ENCODE measurements at regions not wholly inside any gene's neighbourhood (a gene's known extent, or its start where the extent isn't known, plus 50 kb on each side); places are given as distances from the start of the nearest gene placed in this dataset.

GRCh38 chr18:14905350-14905749 lies 157.4 kb downstream of the ANKRD30B start:
- no peak for DNase-seq

GRCh38 chr18:14905979-14906378 lies 158.0 kb downstream of the ANKRD30B start:
- no peak for DNase-seq

DNA sequence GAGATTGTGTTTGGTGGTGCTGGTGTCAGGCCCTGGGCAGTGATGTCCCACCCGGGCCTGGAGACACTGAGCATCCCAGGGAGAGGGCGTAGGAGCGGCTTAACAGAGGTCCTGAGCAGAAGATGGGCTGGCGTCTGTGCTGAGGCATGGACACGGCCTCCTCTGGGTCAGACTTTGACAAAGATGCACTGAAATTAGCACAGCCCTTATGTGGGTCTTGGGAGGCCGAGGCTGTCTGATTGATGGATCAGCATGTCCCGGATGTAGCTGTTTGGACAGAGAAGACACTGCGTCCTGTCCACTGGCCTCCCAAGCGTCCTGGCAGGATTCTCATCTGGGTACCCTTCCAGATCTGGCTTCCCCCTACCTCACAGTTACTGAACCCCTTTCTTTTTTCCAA lies 159.4 kb downstream of the ANKRD30B start:
- no peak for DNase-seq

GRCh38 chr18:14908541-14908940 lies 160.6 kb downstream of the ANKRD30B start:
- DNase-seq, result no peak

DNA sequence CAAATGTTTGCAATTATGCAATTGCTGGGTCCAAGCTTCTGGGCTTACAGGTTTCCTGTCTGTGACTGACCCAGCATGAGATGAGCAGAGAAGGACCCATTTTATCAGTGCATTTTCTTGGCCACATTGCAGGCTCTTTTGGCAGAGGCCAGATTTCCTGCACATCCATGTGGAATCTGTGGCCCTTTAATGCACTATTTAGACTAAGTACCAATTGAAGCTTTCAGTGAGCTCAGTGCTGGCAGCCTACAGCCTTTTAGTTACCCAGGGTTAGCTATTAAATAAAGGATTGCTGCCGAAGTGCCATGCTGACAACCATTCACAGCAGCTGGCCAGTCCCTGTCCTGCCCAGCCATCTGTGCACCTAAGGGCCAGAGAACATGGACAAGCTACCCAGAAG lies 165.0 kb downstream of the ANKRD30B start:
- no peak for DNase-seq

- no peak for DNase-seq
Observed at GRCh38 chr18:14914121-14914520, 166.1 kb downstream of the ANKRD30B start.

- DNase-seq, result no peak
Observed at GRCh38 chr18:14914771-14915170, 166.8 kb downstream of the ANKRD30B start.

DNA sequence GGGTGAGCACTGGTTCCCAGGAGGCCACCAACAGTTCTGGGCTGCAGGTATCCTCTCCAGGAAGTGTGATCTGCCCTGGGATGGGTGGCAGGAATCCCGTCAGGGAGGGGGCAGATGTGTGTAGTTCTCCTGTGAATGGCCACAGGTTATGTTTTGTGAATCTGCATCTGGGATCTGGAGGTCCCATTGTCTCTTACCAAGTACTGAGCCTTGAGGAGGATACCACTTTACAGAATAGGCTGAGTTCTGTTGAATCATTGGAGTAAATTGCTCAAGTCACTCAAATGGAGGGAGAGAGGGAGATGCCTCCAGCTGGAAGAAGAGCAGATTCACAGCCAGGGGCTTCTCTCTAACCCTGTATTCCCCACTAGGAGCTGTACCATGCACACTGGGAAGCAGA lies 168.2 kb downstream of the ANKRD30B start:
- DNase-seq, result no peak

- DNase-seq, result no peak
Observed at GRCh38 chr18:14916851-14917250, 168.9 kb downstream of the ANKRD30B start.

DNA sequence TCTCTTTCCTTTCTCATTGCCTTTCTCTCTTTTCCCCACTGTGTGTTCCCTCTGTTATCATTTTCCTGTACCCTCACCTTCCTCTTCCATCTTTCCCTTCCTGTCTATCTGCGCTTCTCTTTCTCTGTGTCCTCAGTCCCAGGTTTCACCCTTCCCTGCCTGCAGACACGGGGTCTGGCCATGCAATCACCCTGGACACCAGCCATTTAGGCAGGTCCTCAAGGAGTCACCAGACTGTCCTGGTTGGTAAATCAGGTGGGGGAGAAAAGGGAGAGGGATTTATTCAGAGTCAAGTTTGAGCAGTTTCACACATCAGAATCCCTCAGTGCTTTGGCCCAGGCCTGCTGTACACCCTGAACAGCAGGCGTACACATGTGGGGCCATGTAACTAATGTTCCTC lies 169.3 kb downstream of the ANKRD30B start:
- no peak for DNase-seq

DNA sequence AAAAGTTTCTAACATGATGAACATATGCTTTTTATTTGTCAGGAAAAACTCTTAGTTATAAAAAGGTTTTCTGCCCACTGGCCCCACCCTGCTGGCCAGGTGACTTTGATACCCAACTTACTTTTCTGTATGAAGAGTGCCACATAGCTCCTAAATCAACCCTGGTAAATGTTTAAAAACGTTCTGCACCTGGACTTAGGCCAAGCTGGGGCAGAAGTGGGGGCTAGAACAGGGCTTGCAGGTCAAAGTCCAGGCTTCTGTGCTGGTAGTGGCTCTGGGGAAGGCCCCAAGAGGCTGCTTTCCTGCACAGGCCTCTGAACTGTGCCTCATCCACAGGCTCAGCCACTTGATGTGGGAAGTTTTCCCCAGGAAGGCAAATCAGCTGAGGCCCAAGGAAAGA lies 171.7 kb downstream of the ANKRD30B start:
- DNase-seq, result no peak

GRCh38 chr18:14921031-14921430 lies 173.1 kb downstream of the ANKRD30B start:
- no peak for DNase-seq

DNA sequence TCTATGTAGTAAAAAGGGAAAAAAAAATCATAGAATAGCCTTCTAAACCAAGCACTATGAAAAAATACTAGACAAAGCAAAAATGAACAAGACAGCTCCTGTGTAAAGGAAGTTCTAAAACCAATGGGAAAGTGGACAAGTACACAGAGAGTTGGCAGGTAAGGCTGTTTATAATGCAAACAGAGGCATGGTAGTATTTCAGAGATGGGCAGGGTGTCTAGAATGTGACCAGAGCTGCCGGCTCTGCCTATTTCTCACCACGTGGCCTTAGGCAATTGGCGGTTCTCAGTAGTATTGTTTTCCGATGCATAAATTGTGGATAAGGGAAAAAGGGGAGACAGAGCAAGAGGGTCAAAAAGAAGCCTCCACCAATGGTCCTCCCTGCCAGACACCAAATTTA lies 173.6 kb downstream of the ANKRD30B start:
- no peak for DNase-seq

- no peak for DNase-seq
Observed at GRCh38 chr18:14922031-14922430, 174.1 kb downstream of the ANKRD30B start.

DNA sequence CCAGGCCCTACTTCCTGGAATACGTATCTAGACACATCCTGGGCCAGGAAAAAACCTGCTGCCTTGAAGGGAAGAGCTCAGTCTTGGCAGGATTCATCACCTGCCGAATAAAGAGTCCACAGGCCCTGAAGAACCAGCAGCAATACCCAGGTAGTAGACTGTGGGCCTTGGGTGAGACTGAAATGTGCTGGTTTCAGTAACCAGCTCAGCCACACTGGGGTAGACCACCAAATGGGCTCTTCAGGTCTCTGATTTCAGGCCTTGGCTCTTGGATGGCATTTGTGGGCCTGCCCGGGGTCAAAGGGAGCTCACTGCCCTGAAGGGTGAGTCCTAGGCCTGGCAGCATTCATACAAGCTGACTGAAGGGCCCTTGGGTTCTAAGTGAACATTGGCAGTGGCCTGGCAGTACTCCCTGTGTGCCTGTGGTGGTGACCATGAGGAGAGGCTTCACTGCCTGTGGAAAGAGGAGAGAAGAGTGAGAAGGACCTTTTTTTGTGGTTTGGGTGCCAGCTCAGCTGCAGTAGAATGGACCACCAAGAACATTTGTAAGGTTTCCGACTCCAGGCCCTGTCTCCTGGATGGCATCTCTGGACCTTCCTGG lies 175.1 kb downstream of the ANKRD30B start:
- DNase-seq, result no peak

DNA sequence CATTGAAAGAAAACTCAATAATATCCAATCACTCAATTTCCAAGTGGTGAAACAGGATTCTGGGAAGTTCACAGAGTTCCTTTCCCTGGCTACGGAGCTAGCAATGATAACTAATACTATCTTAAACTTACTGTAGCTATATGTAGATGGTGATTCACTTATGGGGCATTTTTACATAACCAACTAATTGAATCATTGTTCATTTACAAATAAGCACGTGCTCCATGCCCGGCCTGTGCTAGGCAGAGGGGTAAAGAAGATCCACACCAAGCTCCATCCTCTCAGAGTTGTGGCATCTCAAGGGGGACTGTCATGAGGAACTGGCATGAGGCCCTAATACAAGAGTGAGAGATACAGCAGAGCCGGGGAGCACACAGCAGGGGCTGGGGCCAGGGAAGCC lies 176.3 kb downstream of the ANKRD30B start:
- no peak for DNase-seq

DNA sequence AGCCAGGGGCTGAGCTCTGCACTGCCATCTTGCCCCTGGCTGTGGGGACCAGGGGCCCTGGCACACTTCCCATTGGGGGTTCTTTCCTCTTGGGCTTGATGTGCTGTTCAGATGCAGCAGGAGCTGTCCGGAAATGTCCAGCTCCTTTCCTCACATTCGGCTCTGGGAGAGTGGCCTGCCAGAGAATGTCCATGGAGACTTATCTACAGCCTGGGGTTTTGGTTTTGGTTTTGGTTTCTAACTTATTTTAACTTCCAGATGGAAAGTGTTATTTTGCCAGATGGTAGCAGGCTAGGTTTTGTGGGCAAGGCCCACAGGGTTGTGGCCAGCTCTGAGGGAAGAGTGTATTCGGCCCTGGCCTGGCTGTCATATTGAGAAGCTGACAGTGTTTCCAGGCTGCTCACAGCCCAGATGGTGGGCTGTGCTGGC lies 177.3 kb downstream of the ANKRD30B start:
- DNase-seq, result no peak

DNA sequence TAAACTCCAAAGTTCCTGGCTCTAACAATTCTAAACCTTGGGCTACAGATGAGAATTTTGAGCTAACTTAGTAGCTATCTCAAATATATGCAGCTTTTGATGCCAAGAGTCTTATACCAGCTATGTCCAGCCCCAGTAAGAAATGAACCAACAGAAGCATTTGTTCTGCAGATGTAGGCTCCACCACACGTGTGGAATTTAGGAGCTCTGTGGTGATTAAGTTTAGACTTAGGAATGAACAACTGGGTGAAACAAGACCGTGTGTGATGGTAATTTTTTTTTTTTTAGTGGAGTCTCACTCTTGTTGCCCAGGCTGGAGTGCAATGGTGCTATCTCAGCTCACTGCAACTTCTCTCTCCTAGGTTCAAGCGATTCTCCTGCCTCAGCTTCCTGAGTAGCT lies 179.7 kb downstream of the ANKRD30B start:
- DNase-seq, result no peak

DNA sequence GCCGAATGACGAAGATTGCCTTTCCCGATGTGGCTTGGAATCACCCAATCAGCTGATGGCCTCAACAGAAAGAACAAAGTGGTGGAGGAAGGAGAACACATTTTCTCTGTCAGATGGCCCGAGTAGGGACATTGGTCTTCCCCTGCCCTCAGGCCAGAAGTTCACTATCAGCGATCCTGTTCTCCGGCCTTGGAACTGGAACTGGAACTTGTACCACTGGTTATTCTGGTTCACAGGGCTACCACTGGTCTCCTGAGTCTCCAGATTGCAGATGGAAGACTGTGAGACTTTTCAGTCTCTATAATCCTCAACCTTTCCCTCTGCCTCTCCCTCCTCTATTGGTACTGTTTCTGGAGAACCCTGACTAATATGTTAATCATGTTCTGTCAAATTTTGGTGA lies 180.4 kb downstream of the ANKRD30B start:
- no peak for DNase-seq

GRCh38 chr18:14930076-14930475 lies 182.1 kb downstream of the ANKRD30B start:
- DNase-seq, result no peak

GRCh38 chr18:14930576-14930975 lies 182.6 kb downstream of the ANKRD30B start:
- no peak for DNase-seq

DNA sequence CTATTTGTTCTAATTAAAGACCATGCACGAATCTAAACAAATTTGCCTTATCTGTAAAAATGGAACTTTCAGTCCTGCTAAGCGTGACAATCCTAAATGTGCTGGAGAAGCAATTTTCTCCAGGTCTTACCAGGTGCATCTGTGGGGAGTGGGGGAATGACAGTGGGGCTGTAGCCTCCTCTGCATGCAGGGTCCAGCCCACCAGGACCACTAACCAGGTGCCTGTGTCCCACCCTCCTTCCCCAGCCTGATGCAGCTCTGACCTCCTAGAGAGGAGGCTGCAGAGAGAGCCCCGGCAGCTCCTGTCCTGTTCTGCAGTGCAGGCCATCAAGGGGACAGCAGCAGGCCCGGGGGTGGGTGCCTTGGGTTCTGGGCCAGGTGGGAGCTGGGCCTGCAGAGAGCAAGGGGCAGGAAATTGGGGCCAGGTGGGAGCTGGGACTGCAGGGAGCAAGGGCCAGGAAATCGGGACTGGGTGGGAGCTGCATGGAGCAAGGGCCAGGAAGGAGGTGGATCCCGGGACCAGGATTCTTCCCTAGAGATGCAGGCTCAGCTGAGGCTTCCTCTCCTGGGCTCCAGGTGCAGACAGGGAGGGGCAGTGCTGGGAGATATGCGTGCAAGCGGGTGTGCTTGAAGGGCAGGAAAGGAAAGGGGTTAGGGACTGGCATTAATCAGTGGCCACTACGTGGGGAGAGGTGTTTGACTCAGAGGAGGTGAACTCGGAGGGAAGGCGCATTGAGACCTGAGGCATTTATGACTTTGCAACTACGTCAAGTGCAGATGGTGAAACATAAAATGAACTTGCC lies 185.3 kb downstream of the ANKRD30B start:
- no peak for DNase-seq

DNA sequence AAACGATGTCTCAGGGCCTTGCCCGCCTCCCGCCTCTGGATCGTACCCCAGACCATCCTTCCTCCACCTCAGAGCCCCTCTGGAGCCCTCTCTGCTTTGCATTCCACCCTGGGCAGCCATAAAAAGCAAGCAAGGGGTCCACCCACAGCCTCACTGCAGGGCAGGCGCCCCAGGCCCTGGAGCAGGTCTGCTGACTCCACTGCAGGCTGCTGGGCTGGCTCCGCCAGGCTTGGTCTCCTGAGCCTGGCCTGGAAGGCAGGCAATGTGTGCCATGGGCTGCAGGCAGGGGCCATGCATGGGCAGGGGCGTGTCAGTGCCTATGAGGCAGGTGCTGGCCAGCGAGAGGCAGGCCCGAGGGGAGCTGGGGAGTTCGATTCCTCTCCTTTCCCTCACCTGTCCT lies 186.0 kb downstream of the ANKRD30B start:
- no peak for DNase-seq

DNA sequence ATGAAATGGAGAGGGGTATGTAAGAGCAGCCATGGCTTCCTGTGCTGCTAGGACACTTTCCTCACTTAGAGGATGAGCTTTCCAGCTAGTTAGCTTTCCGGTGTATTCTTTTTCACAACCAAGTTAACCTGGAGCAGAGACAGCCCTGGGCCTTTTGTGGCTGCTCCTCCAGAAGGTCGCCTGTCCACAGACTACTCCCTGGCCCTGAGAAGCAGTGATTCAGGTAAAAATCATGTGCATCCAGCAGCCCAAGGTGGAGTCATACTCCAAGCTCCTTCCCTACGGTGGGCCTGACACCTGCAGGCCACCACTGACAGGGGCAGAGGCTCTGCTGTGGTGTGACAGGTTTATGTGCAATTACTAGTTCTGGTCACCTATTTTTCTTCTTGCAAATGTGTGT lies 187.2 kb downstream of the ANKRD30B start:
- DNase-seq, result no peak

DNA sequence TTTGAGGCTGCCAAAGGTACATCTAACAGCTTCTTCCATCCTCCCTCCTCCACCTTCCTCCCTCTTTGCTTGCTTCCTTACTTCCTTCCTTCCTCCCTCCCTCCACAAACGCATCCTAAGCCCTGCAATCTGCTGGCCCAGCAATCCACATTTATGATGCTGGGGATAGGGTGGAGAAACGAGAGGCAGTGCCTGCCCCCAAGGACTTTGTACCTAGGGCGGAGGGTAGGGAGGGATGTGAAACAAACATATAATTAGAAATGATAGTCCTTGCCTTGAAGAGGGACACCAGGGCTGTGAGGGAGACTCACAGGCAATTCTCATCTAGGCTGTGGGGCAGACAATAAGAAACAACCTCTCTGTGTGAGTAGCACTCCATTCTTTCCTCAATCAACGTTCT lies 188.3 kb downstream of the ANKRD30B start:
- DNase-seq, result no peak
